GM08714 (cell line): ENCODE measurements at regions not wholly inside any gene's neighbourhood (a gene's known extent, or its start where the extent isn't known, plus 50 kb on each side); places are given as distances from the start of the nearest gene placed in this dataset.

Source experiments
- H3K4me3 ChIP-seq: fragments of 200-500 bp; sonication (Bioruptor generic); 2 replicates; pipeline ENCODE4 v1.5.1; 2014; ENCODE audit warnings: mild to moderate bottlenecking, low read length, inconsistent platforms
- ZNF274 ChIP-seq: IDR thresholded peaks from 2 replicates; pipeline ENCODE4 v1.6.1; 2012; ENCODE audit warnings: mild to moderate bottlenecking, low read depth, low read length

DNA sequence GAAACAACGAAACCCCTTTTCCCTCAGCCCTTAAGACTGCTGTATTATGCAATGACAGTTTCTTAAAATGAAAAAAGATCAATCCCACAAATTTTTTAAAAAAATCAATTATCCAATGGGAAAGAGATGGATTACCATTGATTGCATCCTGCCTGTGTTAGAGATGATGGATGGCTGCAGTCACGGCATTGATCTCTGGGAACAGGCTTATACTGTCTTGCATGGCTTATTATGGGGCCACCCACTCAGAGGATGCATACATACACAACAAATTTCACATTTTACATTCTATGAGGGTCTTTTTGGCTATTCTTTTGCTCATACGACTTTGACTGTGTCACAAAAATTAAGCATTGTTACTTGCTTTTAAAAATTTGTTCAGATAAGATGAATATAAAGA lies 724.3 kb downstream of the HDGFL1 start:
- H3K4me3 ChIP-seq, result no peak overlapping the region
- no peak for TF ChIP-seq ZNF274

DNA sequence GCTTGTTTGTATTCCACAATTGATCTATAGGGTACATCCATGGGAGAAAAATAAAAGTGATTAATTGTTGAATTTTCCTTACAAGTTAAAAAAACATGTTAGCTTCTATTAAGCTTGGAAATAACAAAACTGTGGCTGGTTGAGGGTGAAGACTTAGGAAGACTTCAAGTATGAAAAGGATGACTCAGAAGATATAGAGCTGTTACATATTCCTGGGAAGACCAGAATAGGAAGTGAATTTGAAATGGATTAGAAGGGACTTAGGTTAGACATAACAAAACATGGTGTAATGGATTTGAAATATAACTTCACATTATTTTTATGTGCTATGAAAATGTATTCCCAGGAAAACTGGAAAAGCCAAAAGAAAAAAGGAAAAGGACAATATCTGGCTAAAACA lies 732.2 kb downstream of the HDGFL1 start:
- TF ChIP-seq ZNF274, result no peak
- no peak overlapping the region for H3K4me3 ChIP-seq

- TF ChIP-seq ZNF274, result no peak
- H3K4me3 ChIP-seq, result no peak overlapping the region
Measured at GRCh38 chr6:23302514-23302913, 733.1 kb downstream of the HDGFL1 start.

DNA sequence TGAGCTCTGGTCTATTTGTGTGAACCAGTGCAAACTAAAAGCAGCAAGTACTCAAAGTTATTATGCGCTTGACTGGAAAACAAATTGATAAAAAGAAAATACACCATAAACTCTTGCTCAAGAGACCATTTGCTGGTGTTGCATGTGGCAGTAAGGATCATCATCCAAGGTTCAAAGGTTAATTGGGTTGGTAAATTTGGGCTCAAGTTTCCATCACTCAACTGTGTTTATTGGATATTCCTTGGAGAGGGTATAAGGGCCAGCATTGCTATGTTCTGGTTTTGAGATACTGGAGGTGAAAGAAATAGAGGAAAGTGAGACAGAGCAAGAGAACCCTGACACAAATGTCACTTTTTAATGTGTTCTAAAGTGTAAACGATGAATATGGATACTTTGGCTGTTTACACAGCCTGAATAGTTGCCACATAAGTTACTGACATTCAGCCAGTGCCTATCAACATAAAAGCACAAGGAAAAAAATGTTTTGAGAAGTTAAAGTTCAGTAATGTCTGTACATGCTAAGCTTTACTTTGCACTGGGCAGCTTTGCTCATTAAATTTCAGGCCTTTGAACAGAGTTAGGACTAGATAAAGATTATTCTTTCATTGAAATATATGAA lies 736.1 kb downstream of the HDGFL1 start:
- H3K4me3 ChIP-seq, result no peak overlapping the region
- no peak for TF ChIP-seq ZNF274

DNA sequence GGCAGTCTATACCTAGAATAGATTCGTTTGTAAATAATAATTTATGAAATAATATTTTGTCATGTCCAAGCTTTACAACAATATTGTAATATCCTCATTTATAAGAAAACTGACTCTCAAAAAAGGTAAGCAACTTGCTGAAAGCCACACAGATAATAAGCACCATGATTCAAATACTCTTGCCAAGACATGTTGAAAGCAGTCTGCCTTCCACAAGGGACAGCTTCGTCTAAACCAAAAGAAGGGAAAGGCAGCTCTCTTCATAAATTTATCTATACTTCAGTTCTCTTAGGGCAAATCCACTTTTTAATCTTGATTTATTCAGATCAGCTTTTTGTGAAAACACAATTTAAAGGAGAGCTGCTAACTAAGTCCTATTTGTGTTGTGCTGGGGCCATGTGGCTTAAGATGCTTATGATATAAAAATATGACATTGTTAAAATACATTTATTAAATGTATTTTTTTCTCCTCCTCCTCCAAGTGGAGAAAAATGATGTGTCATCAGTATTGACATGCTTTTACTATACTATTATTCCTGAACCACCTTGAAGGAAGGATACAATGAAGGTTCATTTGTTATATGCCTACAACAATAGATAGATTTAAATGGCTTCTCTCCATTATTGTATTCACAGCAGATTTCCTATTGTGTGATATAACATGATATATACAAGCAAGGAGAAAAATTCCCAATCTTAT lies 737.0 kb downstream of the HDGFL1 start:
- no peak for TF ChIP-seq ZNF274
- H3K4me3 ChIP-seq, result no peak overlapping the region

DNA sequence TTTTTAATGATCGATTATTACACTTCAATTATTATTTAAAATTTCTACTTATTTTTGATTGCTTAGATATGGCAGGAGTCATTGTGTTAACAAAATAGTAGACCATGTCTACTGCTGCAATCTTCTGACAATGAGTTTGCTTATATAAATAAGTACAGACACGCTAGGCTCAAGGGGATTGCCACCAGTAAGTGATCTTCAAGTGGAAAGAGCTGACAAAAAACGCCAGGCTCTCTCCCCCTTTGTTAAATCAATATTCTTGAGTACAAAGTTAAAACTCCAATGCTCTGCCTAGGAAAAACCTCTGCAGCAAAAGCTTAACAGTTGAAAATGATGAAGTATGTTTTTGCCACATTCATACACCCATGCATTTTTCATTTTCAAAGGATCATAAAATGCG lies 738.1 kb downstream of the HDGFL1 start:
- no peak overlapping the region for H3K4me3 ChIP-seq
- TF ChIP-seq ZNF274, result no peak

- no peak for TF ChIP-seq ZNF274
- H3K4me3 ChIP-seq, result no peak overlapping the region
Measured at GRCh38 chr6:23308166-23308565, 738.8 kb downstream of the HDGFL1 start.

- H3K4me3 ChIP-seq, result no peak overlapping the region
- TF ChIP-seq ZNF274, result no peak
Measured at GRCh38 chr6:23311211-23311610, 741.8 kb downstream of the HDGFL1 start.

- no peak overlapping the region for H3K4me3 ChIP-seq
Measured at GRCh38 chr6:23316131-23316530, 746.8 kb downstream of the HDGFL1 start.

GRCh38 chr6:23316931-23317330 lies 747.6 kb downstream of the HDGFL1 start:
- H3K4me3 ChIP-seq, result no peak overlapping the region
- no peak for TF ChIP-seq ZNF274

More at GRCh38 chr6:23316131-23316530, 746.8 kb downstream of the HDGFL1 start:
- no peak for TF ChIP-seq ZNF274

DNA sequence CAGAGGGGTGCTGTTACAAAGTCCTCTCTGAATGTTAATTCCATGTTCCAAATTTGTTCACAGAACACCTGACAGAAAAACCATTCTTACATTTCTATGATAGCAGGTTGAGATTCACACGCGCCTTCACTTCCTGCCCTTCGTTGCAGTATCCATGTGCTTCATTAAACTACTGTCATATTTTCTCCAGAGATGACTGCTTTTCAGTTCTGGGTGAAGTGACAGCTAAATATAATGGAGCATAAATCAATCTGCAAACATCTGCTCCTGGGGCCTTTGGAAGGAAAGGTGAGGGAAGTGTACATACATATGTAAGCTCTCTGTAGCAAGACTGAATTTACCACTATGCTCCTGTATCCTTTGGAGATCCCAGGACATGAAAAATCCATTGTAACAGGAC lies 750.2 kb downstream of the HDGFL1 start:
- no peak for TF ChIP-seq ZNF274
- no peak overlapping the region for H3K4me3 ChIP-seq

DNA sequence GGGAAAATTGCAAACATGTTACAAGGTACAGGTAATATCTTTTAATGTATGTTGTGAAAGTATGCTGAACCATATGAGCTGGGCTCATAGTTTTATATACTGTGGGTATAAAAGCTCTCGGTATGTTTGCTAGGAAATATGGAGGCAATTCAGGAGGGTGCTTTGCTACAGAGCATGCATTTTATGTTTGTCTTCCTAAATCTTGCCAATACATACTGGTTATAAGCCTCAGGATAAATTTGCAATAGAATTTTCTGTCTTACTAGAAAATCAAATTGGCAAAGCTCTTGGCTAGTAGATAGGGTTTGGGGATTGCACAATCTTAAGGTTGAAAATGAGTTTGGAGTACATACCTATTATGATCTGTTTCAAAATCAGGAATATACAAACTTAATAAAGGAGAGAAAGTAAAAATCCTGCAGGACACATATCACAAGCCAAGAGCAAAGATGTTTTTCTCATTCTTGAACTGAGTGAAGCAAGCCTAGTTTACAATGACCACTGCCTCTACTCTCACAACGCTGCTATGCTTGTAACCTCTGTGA lies 751.2 kb downstream of the HDGFL1 start:
- no peak for TF ChIP-seq ZNF274
- no peak overlapping the region for H3K4me3 ChIP-seq

DNA sequence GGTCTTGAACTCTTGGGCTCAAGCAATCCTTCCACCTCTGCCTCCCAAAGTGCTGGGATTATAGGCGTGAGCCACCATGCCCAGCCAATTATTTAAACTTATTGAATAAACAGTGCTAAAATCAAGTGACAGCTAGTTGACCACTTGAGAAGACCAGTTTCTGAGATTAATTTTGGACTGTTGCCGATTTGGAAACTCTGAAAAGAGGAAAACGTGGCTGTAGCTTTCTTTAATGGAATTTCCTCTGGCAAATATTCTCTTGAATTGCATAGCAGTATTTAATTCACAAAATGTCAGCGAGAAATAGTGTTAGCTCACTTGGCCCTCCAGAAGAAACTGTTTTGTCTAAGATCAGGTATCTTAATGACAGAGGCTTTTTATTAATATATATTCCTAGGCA lies 754.5 kb downstream of the HDGFL1 start:
- TF ChIP-seq ZNF274, result no peak
- H3K4me3 ChIP-seq, result no peak overlapping the region

GRCh38 chr6:23325065-23325464 lies 755.7 kb downstream of the HDGFL1 start:
- TF ChIP-seq ZNF274, result no peak
- H3K4me3 ChIP-seq, result no peak overlapping the region

GRCh38 chr6:23327621-23328020 lies 758.3 kb downstream of the HDGFL1 start:
- no peak for TF ChIP-seq ZNF274
- no peak overlapping the region for H3K4me3 ChIP-seq

DNA sequence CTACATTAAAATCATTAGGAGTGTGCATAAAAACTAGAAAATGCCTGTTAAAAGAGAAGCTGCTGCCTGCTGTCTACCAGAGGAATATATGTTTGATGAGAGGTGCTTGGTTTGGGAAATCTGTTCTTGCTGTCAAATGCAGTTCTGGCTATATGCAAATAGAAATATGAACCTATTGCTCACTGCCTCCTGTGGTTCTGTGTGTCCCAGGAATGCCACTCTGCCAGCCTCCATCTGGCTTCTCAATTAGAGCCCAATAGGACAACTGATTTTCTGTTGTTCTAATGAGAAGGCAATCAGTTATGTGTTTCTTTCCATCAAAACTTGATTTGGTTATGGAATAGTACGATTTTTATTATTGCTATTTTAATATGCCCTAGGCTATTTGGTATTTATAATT lies 759.7 kb downstream of the HDGFL1 start:
- H3K4me3 ChIP-seq, result no peak overlapping the region
- TF ChIP-seq ZNF274, result no peak

- H3K4me3 ChIP-seq, result no peak overlapping the region
- no peak for TF ChIP-seq ZNF274
Measured at GRCh38 chr6:23330632-23331031, 761.3 kb downstream of the HDGFL1 start.
